ENCODE measurements at regions not wholly inside any gene's neighbourhood (a gene's known extent, or its start where the extent isn't known, plus 50 kb on each side); places are given as distances from the start of the nearest gene placed in this dataset.

GRCh38 chr14:34241185-34241711 is 220.8 kb downstream of the SPTSSA start:
- no peak for TF ChIP-seq CTCF (IDR thresholded peaks at IDR 0.05; ENCODE audit: low read depth, low read length)
- no peaks in the 10 kb centered on the region for H3K27me3 ChIP-seq (ENCODE audit: insufficient read depth, low read depth, severe bottlenecking)
- H3K27ac ChIP-seq = no peak overlapping the region
- no peak for DNase-seq
- no peak overlapping the region for H3K4me3 ChIP-seq (ENCODE audit: low read depth, low read length)
- H3K9me3 ChIP-seq (ENCODE audit: severe bottlenecking) = no peaks in the 10 kb centered on the region
- no peaks in the 10 kb centered on the region for H3K36me3 ChIP-seq

DNA sequence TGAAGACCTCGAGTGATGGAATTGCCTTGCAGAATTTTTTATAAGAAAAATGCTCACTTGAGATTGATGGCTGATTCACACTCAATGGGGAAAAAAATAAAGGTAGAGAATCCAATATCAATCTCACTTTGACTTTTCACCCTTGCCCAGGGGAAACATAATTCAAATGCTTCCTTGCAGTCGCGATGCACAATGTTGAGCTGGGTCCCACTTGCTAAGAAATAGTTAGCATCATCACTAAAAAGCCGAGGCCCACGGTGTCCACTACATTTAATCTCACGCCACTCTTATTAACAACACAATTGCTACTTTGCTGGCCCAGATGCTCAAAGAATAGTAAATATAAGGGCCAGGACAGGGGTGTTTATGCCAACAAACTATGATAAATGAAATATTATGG is 223.4 kb downstream of the SPTSSA start:
- no peak for DNase-seq
- H3K36me3 ChIP-seq = no peaks in the 10 kb centered on the region
- no peak overlapping the region for H3K4me3 ChIP-seq (ENCODE audit: low read depth, low read length)
- H3K27me3 ChIP-seq (ENCODE audit: insufficient read depth, low read depth, severe bottlenecking) = no peaks in the 10 kb centered on the region
- no peaks in the 10 kb centered on the region for H3K9me3 ChIP-seq (ENCODE audit: severe bottlenecking)
- H3K27ac ChIP-seq = no peak overlapping the region
- TF ChIP-seq CTCF (IDR thresholded peaks at IDR 0.05; ENCODE audit: low read depth, low read length) = no peak

DNA sequence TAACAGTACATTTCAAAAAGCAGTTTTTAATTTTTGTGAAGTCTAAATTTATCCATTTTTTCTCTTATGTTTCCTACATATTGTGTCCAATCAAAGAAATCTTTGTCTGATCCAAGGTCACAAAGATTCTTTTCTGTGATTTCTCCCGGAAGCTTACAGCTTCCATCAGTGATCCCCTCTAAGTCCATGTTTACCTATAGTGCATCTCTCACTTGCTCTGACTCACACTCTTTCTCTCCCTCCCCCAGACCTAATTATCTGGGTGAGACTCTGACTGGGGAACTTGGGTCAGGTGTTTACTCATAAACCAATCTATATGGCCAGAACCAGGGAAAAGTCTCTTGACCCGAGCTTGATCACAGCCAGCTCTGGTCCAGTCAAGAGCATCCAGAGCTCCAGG is 224.4 kb downstream of the SPTSSA start:
- Histone ChIP-seq H3K36me3 (no peaks in the 10 kb centered on the region), H3K27ac (no peak overlapping the region), H3K9me3 (ENCODE audit: severe bottlenecking) (no peaks in the 10 kb centered on the region), H3K4me3 (ENCODE audit: low read depth, low read length) (no peak overlapping the region), H3K27me3 (ENCODE audit: insufficient read depth, low read depth, severe bottlenecking) (no peaks in the 10 kb centered on the region)
- TF ChIP-seq CTCF (IDR thresholded peaks at IDR 0.05; ENCODE audit: low read depth, low read length) = no peak
- no peak for DNase-seq

DNA sequence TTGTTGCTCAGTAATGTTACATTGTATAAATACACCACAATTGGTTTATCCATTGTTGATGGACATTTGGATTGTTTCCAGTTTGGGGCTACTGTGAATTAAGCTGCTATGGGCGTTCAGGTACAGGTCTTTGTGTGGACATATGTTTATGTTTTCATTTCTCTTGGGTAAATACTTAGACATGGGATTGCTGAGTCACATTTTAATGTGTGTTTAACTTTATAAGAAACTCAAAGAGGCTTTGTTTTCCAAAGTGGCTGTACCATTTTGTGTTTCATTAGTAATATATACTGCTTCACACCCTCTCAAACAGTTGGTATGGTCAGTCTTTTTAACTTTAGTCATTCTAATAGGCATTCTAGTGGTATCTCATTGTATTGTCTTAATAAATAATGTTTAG is 225.0 kb downstream of the SPTSSA start:
- no peaks in the 10 kb centered on the region for H3K27me3 ChIP-seq (ENCODE audit: insufficient read depth, low read depth, severe bottlenecking)
- no peak for TF ChIP-seq CTCF (IDR thresholded peaks at IDR 0.05; ENCODE audit: low read depth, low read length)
- H3K36me3 ChIP-seq = no peaks in the 10 kb centered on the region
- DNase-seq = no peak
- no peak overlapping the region for H3K4me3 ChIP-seq (ENCODE audit: low read depth, low read length)
- no peaks in the 10 kb centered on the region for H3K9me3 ChIP-seq (ENCODE audit: severe bottlenecking)
- H3K27ac ChIP-seq = no peak overlapping the region

- Histone ChIP-seq H3K27ac (no peak overlapping the region), H3K36me3 (no peaks in the 10 kb centered on the region), H3K9me3 (ENCODE audit: severe bottlenecking) (no peaks in the 10 kb centered on the region), H3K27me3 (ENCODE audit: insufficient read depth, low read depth, severe bottlenecking) (no peaks in the 10 kb centered on the region), H3K4me3 (ENCODE audit: low read depth, low read length) (no peak overlapping the region)
- no peak for TF ChIP-seq CTCF (IDR thresholded peaks at IDR 0.05; ENCODE audit: low read depth, low read length)
- no peak for DNase-seq
Measured at GRCh38 chr14:34235643-34236300, 226.3 kb downstream of the SPTSSA start.

DNA sequence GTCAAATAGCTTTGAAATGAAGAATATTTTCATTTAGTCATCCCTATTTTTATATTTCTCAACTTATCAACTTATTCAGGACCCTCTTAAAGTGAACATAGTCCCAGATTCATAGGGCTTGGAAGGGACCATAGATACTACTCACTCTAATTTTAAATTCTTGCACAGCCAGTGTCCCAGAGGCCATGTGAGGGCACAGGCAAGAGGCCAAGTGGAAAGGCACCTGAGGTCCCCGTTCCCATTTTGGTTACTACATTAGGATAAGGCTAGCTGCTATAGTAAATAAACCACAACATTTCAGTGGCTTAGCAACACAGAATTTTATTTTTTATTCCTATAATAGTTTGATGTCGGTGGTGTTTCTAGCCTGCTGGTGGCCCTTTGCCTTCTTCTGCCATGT is 227.8 kb downstream of the SPTSSA start:
- no peaks in the 10 kb centered on the region for H3K36me3 ChIP-seq
- H3K27ac ChIP-seq = no peak overlapping the region
- H3K27me3 ChIP-seq (ENCODE audit: insufficient read depth, low read depth, severe bottlenecking) = no peaks in the 10 kb centered on the region
- no peaks in the 10 kb centered on the region for H3K9me3 ChIP-seq (ENCODE audit: severe bottlenecking)
- no peak for TF ChIP-seq CTCF (IDR thresholded peaks at IDR 0.05; ENCODE audit: low read depth, low read length)
- H3K4me3 ChIP-seq (ENCODE audit: low read depth, low read length) = no peak overlapping the region
- no peak for DNase-seq
